ENCODE measurements at regions not wholly inside any gene's neighbourhood (a gene's known extent, or its start where the extent isn't known, plus 50 kb on each side); places are given as distances from the start of the nearest gene placed in this dataset.
"Not testable (repeated sequence)": the region's sequence is repeated elsewhere in the genome, so short reads cannot be mapped to it uniquely, and the experiment has no call there.

DNA sequence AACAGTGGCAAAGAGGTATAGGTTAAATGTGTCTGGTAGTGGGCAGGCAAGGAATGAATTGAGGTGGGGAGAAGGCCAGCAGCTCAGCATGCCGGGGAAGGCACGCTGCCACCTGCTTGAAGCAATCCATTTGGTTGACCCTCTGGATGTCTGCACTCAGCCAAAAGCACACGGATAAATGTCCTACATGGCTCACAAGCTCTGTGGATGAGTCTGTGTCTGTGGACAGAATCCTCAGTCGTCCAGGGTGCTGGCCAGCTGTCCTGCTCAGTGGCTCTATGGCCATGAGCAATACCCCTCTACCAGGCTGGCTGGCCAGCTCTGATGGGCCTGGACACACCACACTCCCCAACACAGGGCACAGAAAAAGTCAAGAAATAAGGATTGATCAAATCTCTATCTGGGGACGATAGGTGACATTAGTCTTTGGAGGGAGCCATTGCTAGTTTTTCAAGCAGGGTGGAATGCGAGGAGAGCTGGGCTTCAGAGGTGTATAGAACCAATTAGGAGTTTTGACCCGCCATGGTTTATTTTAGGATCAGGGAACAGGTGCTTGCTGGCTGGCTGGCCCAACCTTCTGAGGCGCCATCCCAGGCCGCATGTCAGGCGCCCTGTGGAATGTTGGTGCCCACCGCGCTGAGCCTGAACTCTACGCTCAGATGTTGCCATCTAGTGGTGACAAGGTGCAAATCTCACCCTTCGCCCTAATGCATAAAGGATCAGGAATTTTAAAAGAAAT is 493.4 kb downstream of the TNS3 start:
- peak; percentile 60 for DNase-seq

DNA sequence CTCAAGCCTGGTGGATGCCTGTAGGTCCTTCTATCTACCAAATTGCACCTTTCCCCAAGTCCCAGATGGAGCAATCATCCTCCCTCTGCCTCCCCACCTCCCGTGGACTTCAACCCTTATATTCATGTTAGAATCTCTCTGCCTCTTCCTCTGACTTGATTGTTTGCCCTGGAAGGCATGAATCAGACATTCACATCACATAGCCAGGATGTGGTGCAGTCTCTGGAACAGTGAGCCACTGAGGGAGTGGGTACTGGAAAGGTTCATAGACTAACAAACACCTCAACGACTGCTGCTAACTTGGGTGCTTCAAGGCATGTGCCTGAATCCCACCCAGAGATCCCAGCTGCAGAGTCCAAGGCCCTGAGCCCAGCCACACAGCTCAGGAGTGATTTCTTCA is 494.0 kb downstream of the TNS3 start:
- no peak for DNase-seq

DNA sequence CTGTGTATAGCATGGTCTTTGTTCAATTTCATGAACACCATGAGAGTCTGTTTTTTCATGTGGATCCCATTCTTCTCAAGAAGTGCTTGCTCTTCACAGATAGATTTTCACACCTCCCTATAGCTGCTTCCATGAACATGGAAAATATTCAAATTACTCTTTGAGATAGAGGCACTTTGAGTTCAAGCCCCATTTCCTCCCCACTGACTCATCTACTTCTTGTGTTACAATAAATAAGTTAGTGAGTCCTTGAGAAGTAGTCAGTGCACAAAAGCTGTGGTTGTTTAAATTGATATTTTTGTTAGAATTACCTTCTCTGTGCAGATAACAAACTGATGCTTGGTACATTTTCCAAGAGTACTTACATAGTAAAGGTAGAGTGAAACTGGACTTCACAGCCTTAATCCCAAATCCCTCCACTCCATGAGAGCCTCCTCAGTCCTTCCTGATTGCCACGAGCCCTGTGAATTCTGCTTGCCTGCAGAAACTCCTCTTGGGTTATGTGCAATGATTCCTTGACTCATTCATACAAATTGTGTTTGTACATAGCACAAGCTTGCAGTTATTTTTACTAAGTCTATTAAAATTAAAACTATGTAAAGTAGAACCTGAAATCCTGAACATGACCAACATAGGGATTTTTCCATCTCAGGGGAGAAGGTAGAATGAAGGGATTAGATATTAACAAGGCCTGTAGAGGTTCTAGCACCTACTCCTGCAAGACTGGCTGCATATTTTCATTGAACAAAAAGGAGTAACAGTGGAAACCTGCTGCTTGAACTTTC is 496.2 kb downstream of the TNS3 start:
- DNase-seq: no peak

DNA sequence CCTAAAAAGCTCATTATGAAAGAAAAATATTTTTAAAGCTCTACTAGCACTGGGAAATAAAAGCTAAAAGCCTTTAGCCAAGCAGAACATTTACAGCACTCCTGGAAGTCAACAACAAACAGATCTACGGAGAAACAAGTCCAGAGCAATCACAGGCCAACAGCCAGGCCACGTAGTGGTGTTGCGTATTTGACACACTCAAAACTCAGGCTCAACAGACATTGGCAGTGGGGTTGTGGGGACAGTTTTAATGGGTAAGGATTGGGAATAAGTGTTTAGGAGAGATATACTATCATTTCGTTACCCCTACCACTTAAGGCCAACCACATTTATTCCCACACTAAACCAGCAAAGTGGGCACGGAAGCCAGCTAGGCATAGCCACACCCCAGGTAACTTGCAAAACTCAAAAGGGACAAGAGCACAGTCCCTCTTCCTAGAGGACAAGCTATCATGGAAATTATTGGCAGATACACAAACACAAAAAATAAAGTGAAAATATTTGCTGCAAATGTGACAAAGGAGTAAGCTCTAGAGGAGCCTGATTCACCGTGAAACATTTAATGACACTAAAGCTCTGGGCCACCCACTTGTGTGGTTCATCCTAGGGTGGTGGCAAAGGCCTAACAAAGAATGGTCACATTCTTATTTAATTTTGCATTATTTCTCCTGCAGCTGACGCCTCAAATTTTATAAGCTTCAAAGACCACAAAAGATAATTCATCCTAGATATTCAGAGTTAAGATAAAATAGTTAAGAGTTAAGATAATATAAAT is 498.2 kb downstream of the TNS3 start:
- no peak for DNase-seq

DNA sequence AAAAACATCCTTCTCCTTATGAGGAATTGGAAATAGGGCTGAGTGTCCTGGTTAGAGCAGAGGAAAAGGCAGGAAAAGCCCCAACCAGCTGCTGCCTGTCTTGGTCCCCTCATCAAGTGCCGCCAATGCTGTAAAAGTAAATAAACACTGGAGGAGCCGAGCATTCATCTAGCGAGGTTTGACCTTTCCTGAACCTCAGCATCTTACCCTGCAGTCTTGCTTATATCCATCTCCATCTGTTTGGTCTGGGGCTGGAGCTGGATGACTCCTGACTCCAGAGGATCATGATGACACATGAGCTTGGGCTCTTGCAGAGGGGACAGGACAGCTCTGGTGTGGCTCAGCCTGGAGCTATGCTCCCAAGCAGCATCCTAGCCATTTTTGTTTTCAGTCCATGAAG is 501.1 kb downstream of the TNS3 start:
- no peak for DNase-seq

DNA sequence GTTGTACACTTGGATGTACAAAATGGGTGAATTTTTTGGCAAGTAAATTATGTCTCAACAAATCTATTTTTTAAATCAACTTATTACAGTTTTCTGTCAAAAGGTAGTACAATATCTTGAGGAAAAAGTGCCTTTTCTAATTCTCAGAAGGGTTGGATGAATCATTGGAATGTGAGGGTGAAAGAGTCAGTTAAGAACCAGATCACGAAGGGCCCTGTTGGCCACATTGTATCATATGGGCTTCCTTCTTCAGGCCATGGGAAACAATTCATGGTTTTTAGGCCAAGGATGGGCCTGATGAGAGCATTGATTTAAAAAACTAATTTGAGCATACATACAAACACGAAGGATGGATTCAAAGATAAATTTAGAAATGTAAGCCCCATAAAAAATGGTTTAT is 503.7 kb downstream of the TNS3 start:
- DNase-seq: no peak

DNA sequence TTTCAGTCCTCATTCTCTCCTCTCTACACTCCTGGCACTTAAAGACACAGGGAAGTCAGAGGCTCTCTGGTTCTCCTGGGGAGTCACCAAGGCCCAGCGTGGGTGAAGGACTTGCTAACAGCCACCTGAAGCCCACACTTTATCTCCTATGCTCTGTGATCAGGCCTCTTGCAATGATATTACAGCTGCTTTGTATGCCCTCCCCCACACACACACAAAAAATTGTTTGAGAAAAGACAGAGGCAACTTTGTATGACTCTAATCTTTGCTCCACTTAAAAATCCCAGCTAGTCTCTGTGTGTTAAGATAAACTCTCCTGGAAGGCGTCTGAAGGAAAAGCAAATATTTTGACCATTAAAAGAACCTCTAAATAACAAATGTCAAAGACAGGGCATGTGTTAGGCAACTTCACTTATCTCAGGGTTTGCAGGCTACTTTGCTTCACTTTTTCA is 507.2 kb downstream of the TNS3 start:
- no peak for DNase-seq

DNA sequence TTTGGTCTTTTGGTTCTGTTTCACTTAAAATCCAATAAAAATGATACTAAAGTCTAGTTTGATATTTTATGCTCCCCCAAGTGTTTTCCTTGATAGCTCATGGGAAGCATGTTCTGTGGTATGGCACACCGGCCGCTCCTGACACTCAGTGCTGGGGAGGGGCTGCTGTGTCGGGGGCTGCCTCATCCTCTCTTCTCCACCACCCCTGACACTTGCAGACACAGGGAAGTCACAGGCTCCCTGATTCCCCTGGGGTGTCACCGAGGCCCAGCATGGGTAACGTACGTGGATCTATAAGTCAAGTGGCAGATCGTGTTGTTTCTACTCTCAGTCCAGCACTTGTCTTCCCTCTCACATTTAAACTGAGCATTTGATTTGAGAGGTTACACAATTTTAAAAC is 508.6 kb downstream of the TNS3 start:
- DNase-seq: no peak

DNA sequence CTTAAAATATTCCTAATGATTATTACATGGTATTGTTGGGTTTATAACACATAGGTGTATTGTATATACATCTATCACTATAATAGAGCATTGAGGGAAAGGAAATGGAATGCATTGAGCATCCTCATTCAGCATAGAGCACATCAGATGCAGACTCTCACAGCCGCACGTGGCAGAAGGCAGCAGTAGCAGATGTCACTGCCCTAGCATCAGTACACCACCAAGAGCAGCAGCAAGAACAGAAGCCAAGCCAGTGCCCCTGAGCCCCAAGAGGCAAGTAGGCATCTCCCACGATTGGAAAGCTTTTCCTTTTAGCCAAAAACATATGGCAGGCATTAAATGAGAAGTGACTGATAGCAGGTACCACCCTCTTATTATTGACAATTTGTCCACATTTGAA is 510.0 kb downstream of the TNS3 start:
- DNase-seq: no peak

DNA sequence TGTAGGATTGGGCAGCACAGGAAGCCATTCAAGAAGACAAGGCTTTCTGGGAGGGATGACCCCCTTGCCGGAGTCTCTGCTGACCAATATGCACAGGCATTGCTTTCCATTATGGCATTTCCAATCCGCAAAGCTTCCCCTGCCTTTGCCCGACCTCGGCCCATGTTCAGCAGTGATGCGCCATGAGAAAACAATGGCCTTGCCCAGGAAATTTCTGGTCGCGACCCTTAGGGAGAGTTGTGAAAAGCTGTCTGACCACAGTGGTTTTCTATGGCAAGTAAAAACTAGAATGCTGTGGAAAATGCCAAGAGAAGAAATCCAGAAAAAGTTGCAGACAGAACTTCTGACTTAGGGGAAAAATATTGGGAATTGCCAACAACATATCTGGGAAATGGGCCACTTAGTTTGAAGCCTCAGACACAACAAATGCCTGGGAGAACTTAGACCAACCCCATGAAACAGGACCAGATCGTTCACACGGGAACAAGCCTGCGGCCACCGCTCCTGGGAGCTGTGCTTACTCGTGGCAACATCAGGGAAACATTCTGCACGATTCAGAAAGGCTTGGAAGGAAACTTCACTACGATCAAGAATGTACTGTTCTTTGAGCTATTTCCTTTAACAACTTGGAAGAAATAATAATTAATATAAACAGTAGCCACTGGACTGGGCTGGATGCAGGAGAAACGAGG is 512.4 kb downstream of the TNS3 start:
- DNase-seq: no peak

DNA sequence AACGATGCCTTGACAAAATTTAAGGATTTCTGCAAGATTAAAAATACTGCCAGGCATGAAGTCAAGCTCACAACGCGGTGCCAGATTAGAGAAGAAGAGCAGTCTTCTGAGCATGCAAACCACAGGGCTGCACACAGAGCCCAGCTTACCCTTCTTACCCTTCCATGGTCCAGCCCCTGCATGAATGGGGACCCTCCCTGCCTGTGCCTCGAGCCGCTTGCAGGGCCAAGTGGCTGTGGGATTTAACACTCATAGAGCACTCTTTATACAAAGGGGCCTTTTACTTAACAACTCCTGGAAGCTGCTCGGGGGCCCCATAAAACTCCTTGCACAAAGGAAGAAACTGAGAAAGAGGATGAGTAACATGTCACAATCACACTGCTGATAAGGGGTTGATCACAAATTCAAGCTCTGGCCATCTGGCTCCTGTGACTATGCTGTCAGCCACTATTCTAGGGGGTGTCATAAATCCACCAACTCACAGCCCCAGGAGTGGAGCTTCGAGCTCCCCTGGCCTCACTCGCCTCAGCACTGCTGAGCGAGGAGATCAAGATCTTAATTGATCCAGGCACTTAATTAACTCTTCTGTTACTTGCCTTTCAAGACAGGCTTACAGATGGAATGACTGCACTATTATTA is 514.8 kb downstream of the TNS3 start:
- DNase-seq: no peak

DNA sequence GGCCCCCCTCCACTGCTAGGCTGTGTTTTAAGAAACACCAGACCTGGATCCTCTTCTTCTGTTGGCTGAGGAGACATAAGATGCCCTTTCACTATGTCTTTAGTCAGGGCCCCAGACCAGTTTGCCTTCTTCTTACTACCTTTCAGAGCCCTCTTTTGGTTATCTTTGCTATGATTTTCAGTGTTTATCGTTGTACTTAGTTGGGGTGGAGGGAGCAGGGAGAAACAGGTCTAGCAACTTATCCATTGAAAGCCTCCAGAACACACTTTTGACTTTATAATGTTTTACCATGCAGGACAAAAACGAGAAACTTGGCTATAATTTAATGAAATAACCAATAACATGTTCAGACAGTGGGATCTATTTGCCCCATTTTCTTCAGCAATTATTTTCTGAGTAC is 525.2 kb downstream of the TNS3 start:
- DNase-seq: no peak

DNA sequence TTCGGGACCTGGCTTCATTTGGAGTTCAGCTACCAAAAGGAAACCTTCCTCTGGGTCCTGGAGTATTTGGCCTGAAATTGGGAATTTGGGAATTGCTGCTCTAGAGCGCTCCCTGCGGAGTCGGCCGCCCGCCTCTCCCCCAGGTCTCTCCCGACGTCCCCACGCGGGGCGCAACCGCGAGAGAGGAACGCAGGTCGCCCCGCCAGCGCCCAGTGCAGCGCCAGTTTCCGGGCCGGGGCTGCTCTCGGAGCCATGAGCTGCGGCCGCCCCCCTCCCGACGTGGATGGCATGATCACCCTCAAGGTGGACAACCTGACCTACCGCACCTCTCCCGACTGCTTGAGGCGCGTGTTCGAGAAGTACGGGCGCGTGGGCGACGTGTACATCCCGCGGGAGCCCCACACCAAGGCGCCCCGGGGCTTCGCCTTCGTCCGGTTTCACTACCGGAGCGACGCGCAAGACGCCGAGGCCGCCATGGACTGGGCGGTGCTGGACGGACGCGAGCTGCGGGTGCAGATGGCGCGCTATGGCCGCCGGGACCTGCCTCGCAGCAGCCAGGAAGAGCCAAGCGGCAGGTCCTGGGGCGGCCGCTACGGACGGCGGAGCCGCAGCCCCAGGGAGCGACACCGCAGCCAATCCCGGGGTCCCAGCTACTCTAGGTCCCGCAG is 529.2 kb downstream of the TNS3 start:
- DNase-seq: not testable (repeated sequence)

DNA sequence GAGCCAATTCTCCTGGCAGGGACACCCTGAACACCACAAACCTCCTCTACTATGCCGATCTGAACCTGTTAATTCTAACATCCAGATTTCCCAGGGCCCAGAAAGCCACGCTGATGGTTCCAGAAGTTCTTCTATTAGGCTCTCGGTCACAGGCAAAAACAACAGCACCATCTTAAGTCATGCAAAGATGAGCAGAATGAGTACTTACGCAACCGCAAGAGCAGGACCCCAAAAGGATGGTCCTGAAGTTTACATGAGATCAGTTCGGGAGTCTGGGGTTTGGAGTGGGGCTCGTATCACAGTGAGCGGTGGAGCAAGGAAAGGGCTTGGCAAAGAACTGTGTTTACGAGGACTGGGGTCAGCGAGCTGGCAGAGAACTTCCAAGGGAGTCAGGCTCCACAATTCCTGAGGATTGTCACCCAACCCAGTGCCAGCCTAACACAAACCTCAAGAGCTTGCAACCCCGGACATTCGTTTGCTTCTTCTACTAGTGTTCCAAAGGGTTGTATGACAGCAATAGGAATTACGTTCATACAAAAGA is 532.6 kb downstream of the TNS3 start:
- DNase-seq: no peak

DNA sequence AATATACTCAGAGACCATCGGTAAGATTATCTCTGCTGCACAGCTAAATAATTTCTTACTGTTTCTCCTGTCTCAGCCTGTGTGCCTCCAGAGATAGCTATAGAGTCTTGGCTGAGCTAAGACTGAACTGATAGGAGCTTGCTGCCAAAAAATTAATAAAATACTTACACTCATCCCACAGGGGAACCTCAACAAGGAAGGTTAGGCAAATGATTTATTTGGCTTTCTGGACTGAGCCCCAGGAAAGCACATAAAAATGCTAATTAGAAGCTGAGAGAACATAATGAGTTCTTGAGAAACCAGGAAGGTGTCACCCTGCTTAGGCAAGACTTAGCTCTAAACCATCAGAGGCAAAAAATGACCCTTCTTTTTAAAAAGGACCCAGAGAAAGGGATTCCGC is 534.5 kb downstream of the TNS3 start:
- no peak for DNase-seq

DNA sequence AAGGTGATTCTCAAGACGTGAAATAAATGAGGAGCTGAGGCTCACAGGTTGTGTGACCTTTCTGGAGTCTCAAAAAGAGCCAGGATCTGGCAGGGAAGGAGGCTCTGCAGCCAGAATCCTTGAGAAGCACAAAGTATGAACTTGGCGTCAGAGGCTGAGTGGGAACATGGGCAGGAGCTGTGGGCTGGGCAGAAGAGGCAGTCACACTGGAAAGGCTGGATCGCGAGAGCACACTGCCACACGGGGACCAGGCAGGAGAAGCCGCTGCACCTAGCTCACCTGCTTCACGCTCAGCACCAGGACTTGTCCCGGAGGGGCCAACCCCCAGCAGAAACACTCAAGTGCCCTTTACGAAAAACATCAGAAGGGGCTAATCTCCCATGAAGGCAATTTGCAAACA is 535.0 kb downstream of the TNS3 start:
- no peak for DNase-seq

DNA sequence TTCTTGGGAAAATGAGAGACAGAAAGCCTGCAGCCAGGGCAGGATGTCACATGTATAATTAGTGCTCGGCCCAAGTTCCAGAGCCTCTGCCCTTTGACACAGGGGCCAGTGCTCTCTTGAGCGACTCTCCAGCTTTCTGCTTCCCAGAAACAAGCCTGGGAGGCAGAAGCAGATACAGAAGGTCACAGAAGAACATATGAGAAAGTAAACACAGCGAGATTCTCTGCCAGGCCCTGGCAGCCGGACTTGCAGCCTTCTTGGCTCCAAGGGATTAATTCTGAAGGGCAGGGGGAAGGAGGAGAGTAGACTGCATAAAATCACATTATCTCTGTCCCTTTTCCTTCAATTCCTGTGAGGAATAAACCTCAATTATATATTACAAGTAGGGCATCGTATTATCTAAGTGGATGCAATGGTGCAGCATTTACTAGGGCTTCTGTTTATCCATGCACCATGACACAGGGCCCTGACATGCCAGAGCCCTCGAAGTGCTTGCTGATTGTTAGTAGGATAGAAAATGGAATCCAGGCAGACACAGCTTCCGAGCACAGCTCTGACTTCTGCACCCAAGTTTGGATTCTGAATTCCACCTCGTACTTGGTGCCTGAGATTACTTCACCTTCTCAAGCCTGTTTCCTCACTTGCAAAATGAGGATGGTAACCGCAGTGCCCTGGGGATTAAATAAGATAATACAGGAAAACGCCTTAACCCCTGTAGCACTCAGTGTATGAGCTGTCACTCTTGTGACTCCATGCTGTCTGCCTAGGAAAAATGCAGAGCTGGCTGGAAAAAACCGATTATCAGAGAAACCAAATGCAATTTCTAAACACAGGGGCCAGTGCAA is 536.5 kb downstream of the TNS3 start:
- DNase-seq: no peak

DNA sequence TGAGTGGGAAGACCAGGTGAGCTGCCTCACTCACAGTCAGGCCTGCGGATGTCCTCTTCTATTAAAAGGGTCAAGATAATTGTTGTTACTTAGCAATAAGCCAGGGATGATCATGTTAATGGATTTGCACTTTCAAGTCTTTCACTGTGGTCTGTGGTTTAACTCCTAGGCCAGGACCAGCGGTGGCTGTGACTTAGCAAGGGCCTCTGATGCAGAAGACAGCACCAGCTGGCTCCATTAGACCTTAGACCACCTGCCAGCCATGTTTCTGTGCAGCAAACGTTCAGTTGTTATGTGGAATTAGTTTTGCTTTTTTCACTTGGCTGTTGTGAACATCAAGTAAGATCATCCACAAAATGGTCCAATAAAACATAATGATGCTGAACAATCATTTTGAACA is 537.3 kb downstream of the TNS3 start:
- no peak for DNase-seq

DNA sequence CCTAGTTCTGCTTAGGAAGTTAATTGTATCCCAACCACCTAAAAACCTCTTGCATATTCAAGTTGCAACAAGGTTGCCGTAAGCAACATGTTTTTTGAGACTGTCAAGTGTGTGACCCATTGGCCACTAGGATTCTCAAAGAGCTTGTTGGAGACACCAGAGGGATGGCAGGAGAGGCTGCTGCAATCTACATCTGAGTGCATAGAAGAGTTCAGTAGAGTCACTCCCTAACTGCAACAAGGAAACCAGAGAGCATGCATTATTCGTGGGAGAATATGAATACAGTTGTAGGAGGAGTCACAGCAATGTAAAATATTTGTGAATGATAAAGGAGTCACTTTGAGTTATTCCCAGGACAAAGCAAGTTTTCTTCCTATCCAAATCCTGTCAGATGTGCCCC is 538.6 kb downstream of the TNS3 start:
- no peak for DNase-seq

DNA sequence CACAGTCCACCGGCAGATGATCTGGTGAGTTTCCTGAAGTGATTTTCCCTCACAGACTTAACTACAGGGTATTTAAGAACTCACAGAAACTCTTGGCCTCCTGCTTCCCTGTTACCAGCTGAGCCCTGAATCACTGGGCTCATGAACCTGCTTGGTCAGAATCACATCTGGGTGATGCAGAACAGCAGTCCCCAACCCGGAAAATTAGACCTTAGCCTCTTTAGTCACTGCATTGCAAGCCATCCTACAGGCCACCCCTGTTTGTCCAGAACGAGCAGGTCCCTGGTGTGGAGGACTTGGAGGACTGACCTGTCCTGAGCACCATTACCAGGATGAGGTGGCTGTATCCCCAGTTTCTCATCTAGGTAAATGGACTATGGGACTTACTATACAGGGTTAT is 539.2 kb downstream of the TNS3 start:
- DNase-seq: no peak
